ENCODE measurements at regions not wholly inside any gene's neighbourhood (a gene's known extent, or its start where the extent isn't known, plus 50 kb on each side); places are given as distances from the start of the nearest gene placed in this dataset.

GRCh38 chr9:27645161-27645840, 72.0 kb upstream of the C9orf72 start:
- Histone ChIP-seq H3K27ac (ENCODE audit: extremely low read depth, low read depth, low read length) (no peak overlapping the region), H3K9ac (ENCODE audit: insufficient read depth in 1 of 2, low read depth in 2 of 2, low read length in 2 of 2) (no peak overlapping the region), H3K4me1 (replicated peaks in 1 of 2; ENCODE audit: control insufficient read depth in 2 of 2, insufficient read depth in 2 of 2, low read length in 2 of 2) (no peaks in the 10 kb centered on the region), H3K27me3 (ENCODE audit: control insufficient read depth in 2 of 2, insufficient read depth in 2 of 2, low read length in 2 of 2) (no peaks in the 10 kb centered on the region), H3K4me3 (no peak overlapping the region), H3K36me3 (ENCODE audit: control insufficient read depth, insufficient read depth, low read length) (no peaks in the 10 kb centered on the region), H3K79me2 (ENCODE audit: control insufficient read depth, insufficient read depth, low read length) (no peaks in the 10 kb centered on the region), H3K9me1 (ENCODE audit: control insufficient read depth, insufficient read depth, low read length) (no peaks in the 10 kb centered on the region), H3K4me2 (ENCODE audit: insufficient read depth, low read length) (no peak overlapping the region), H2AFZ (ENCODE audit: low read depth, low read length) (no peak overlapping the region), H4K20me1 (replicated peaks; ENCODE audit: control insufficient read depth, insufficient read depth, low read length) (no peaks in the 10 kb centered on the region), H3K9me3 (replicated peaks; ENCODE audit: control insufficient read depth, insufficient read depth, low read depth, low read length) (no peaks in the 10 kb centered on the region)
- CTCF ChIA-PET (ENCODE audit: low intra/inter-chr PET ratio), result no interaction called here
- intact Hi-C loops (cut with micrococcal nuclease) (no loop called here), in situ Hi-C loops (cut with MboI) (no loop called here)
- ATAC-seq, result no peak
- BruUV-seq (replicated peaks), result no TSS peak
- WGBS (ENCODE audit: insufficient coverage, low coverage, missing lambda C conversion rate), result 0% methylated on average over 1 of the region's 3 CpGs
- no peak for TF ChIP-seq ZFX (CRISPR knock-in tag; IDR thresholded peaks at IDR 0.05)
- no peak for TF ChIP-seq PURB (CRISPR knock-in tag; IDR thresholded peaks at IDR 0.05; ENCODE audit: low read depth)
- no peak for TF ChIP-seq SP2 (IDR thresholded peaks at IDR 0.05; ENCODE audit: extremely low read depth, low read depth, low read length, poor library complexity, severe bottlenecking)
- no peak for TF ChIP-seq DNMT1 (IDR thresholded peaks at IDR 0.05)
- TF ChIP-seq ZNF232 (CRISPR knock-in tag; IDR thresholded peaks at IDR 0.05), result no peak
- no peak for TF ChIP-seq RCOR1 (IDR thresholded peaks at IDR 0.05; ENCODE audit: borderline replicate concordance in 1 of 2, low read depth in 2 of 2, low read length in 2 of 2)
- no peak for DNase-seq (ENCODE audit: extremely low read depth in 1 of 4, low spot score in 3 of 4)
- FAIRE-seq, result no peak
- POLR2A ChIA-PET, result no interaction called here

GRCh38 chr9:27653246-27653645, 80.0 kb upstream of the C9orf72 start:
- H3K9me3 ChIP-seq (replicated peaks; ENCODE audit: control insufficient read depth, insufficient read depth, low read depth, low read length), result no peaks in the 10 kb centered on the region
- H3K27ac ChIP-seq (ENCODE audit: extremely low read depth, low read depth, low read length), result no peak overlapping the region
- H3K4me3 ChIP-seq, result no peak overlapping the region
- H3K36me3 ChIP-seq (ENCODE audit: control insufficient read depth, insufficient read depth, low read length), result no peaks in the 10 kb centered on the region
- no peaks in the 10 kb centered on the region for H3K27me3 ChIP-seq (ENCODE audit: control insufficient read depth in 2 of 2, insufficient read depth in 2 of 2, low read length in 2 of 2)
- FAIRE-seq, result no peak
- no CpG with 5 or more reads among the region's 1 CpG for WGBS (ENCODE audit: insufficient coverage, low coverage, missing lambda C conversion rate)
- H3K9ac ChIP-seq (ENCODE audit: insufficient read depth in 1 of 2, low read depth in 2 of 2, low read length in 2 of 2), result no peak overlapping the region
- ChIA-PET POLR2A (no interaction called here), CTCF (ENCODE audit: low intra/inter-chr PET ratio) (no interaction called here)
- ATAC-seq, result no peak
- BruUV-seq (replicated peaks), result no TSS peak
- no peak overlapping the region for H3K4me2 ChIP-seq (ENCODE audit: insufficient read depth, low read length)
- no peak overlapping the region for H2AFZ ChIP-seq (ENCODE audit: low read depth, low read length)
- H3K79me2 ChIP-seq (ENCODE audit: control insufficient read depth, insufficient read depth, low read length), result no peaks in the 10 kb centered on the region
- H3K4me1 ChIP-seq (replicated peaks in 1 of 2; ENCODE audit: control insufficient read depth in 2 of 2, insufficient read depth in 2 of 2, low read length in 2 of 2), result 0 out of 5 replicates have a peak, but pooled peaks cover 0 to 3% of the 10 kb centered on the region in 2 experiments
- no peaks in the 10 kb centered on the region for H4K20me1 ChIP-seq (replicated peaks; ENCODE audit: control insufficient read depth, insufficient read depth, low read length)
- intact Hi-C loops (cut with micrococcal nuclease) (no loop called here), in situ Hi-C loops (cut with MboI) (no loop called here)
- TF ChIP-seq ZNF592 (IDR thresholded peaks at IDR 0.05) (no peak), HOXB6 (CRISPR knock-in tag; IDR thresholded peaks at IDR 0.05; ENCODE audit: borderline replicate concordance) (no peak), CEBPG (CRISPR knock-in tag; IDR thresholded peaks at IDR 0.05) (no peak), CEBPG (tag; conservative IDR thresholded peaks at IDR 0.05 in 1 of 2, IDR thresholded peaks at IDR 0.05 in 1 of 2) (no peak), ZNF644 (tag; IDR thresholded peaks at IDR 0.05; ENCODE audit: low read depth) (no peak)
- no peak for DNase-seq (ENCODE audit: extremely low read depth in 1 of 4, low spot score in 3 of 4)
- H3K9me1 ChIP-seq (ENCODE audit: control insufficient read depth, insufficient read depth, low read length), result no peaks in the 10 kb centered on the region

Data from K562 (cell line).